Neural crest cell (in vitro differentiated cells): ENCODE measurements at regions not wholly inside any gene's neighbourhood (a gene's known extent, or its start where the extent isn't known, plus 50 kb on each side); places are given as distances from the start of the nearest gene placed in this dataset.
"Not testable (repeated sequence)": the region's sequence is repeated elsewhere in the genome, so short reads cannot be mapped to it uniquely, and the experiment has no call there.

ENCODE experiments used
- DNase-seq: peaks from one replicate; pipeline ENCODE4 v3.0.0; 2021; ENCODE audit warnings: low read depth, mixed read lengths, low spot score
- H3K27ac Mint-ChIP-seq: one replicate; pipeline ENCODE4 v1.8.0; 2021; ENCODE audit warnings: mild to moderate bottlenecking, mixed read lengths; ENCODE audit not compliant: unreplicated experiment
- H3K27me3 Mint-ChIP-seq: 2 replicates; pipeline ENCODE4 v1.8.0; 2021; ENCODE audit warnings: low read depth, mild to moderate bottlenecking, mixed read lengths
- H3K36me3 Mint-ChIP-seq: 2 replicates; pipeline ENCODE4 v1.8.0; 2021; ENCODE audit warnings: low read depth, mild to moderate bottlenecking, mixed read lengths
- H3K4me1 Mint-ChIP-seq: 2 replicates; pipeline ENCODE4 v1.8.0; 2021; ENCODE audit warnings: mixed read lengths
- H3K4me3 Mint-ChIP-seq: one replicate; pipeline ENCODE4 v1.8.0; 2021; ENCODE audit warnings: mild to moderate bottlenecking, mixed read lengths
- H3K9me3 Mint-ChIP-seq: 2 replicates; pipeline ENCODE4 v1.8.0; 2021; ENCODE audit warnings: mixed read lengths
- CTCF ChIP-seq: fragments of 200-600 bp; sonication (generic); conservative IDR thresholded peaks from 2 replicates; pipeline ENCODE4 v1.5.0; 2021; ENCODE audit warnings: antibody characterized with exemption, mild to moderate bottlenecking

DNA sequence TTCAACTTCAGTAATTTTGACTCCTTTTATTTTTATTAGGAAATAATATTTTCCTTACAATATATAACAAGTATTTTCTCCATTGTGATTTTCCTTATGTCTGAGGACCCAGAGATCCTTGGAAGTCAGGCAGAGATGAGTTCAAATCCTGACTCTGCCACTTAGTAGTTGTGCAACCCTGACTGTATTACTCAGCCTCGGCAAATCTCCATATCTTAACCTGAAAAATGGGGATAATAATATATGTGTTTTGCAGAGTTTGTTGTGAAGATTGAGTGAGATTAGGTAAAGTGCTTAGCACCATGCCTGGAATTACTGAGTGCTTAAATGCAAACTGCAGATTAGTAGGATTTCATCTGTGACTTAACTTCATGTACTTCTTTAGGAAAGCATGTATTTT, 120.5 kb upstream of the KLF14 start:
- H3K27ac Mint-ChIP-seq: no peak overlapping the region
- H3K27me3 Mint-ChIP-seq: peaks cover 33% of the 10 kb centered on the region
- TF ChIP-seq CTCF: no peak
- H3K9me3 Mint-ChIP-seq: peaks cover 13% of the 10 kb centered on the region
- peaks cover 8% of the 10 kb centered on the region for H3K36me3 Mint-ChIP-seq
- no peaks in the 10 kb centered on the region for H3K4me1 Mint-ChIP-seq
- no peak overlapping the region for H3K4me3 Mint-ChIP-seq
- no peak for DNase-seq

- peaks cover 26% of the 10 kb centered on the region for H3K27me3 Mint-ChIP-seq
- peaks cover 11% of the 10 kb centered on the region for H3K36me3 Mint-ChIP-seq
- DNase-seq: no peak
- H3K27ac Mint-ChIP-seq: no peak overlapping the region
- no peaks in the 10 kb centered on the region for H3K4me1 Mint-ChIP-seq
- peaks cover 18% of the 10 kb centered on the region for H3K9me3 Mint-ChIP-seq
- TF ChIP-seq CTCF: no peak
- H3K4me3 Mint-ChIP-seq: no peak overlapping the region
Observed at GRCh38 chr7:130856866-130857265, 122.9 kb upstream of the KLF14 start.

DNA sequence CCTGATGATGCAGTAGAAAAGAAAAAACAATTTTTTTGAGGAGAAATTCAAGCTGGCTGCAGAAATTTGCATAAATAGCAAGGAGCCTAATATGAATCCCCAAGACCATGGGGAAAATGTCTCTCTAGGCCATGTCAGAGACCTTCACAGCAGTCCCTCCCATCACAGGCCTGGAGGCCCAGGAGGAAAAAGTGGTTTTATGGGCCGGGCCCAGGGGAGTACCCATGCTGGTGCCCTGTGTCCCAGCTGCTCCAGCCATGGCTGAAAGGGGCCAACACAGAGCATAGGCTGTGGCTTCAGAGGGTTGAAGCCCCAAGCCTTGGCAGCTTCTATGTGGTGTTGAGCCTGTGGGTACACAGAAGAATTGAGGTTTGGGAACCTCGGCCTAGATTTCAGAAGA, 126.8 kb upstream of the KLF14 start:
- not testable (repeated sequence) for DNase-seq, H3K4me3 Mint-ChIP-seq, H3K4me1 Mint-ChIP-seq, H3K27ac Mint-ChIP-seq, H3K27me3 Mint-ChIP-seq
- H3K36me3 Mint-ChIP-seq: peaks cover 13% of the 10 kb centered on the region
- H3K9me3 Mint-ChIP-seq: peaks cover 21% of the 10 kb centered on the region

- H3K27ac Mint-ChIP-seq: no peak overlapping the region
- peak; percentile 35 for DNase-seq
- H3K36me3 Mint-ChIP-seq: peaks cover 2% of the 10 kb centered on the region
- peaks cover 5% of the 10 kb centered on the region for H3K4me1 Mint-ChIP-seq
- peaks cover 2% of the 10 kb centered on the region for H3K9me3 Mint-ChIP-seq
- H3K27me3 Mint-ChIP-seq: peaks cover 13% of the 10 kb centered on the region
- TF ChIP-seq CTCF: no peak
- H3K4me3 Mint-ChIP-seq: no peak overlapping the region
Observed at GRCh38 chr7:130865408-130866236, 131.6 kb upstream of the KLF14 start.

- peaks cover 5% of the 10 kb centered on the region for H3K4me1 Mint-ChIP-seq
- peaks cover 13% of the 10 kb centered on the region for H3K27me3 Mint-ChIP-seq
- TF ChIP-seq CTCF: no peak
- H3K27ac Mint-ChIP-seq: no peak overlapping the region
- peaks cover 2% of the 10 kb centered on the region for H3K9me3 Mint-ChIP-seq
- peaks cover 2% of the 10 kb centered on the region for H3K36me3 Mint-ChIP-seq
- no peak overlapping the region for H3K4me3 Mint-ChIP-seq
- no peak for DNase-seq
Observed at GRCh38 chr7:130867039-130867438, 133.0 kb upstream of the KLF14 start.

DNA sequence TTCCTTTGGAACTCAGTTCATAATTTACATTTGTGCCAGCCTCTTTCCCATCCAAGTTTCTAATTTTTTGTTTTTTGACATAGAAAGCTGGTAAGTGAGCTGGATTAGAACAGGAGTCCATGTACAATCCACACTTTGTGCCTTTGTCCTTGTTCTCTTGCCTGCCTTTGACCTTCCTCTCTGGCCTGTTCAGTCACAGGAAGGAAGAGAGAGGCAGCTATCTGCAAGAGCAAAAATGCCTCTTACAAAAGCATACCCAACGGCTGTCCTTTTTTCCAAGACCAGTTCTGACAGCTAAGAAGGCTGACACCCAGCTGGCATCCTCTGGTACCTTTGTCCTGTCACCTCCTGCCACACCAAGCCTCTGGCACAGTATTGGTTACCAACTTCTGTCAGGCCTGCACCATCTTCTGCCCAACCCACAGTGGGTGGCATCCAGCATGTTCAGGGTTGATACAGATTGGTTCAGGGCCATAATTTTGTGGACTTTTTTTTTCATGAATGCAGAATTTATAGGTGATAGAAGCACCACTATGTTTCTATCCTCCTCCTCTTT, 133.7 kb upstream of the KLF14 start:
- peak overlapping the region; percentile 35 for H3K27ac Mint-ChIP-seq
- no peak overlapping the region for H3K4me3 Mint-ChIP-seq
- DNase-seq: no peak
- TF ChIP-seq CTCF: no peak
- H3K4me1 Mint-ChIP-seq: peaks cover 5% of the 10 kb centered on the region
- peaks cover 13% of the 10 kb centered on the region for H3K27me3 Mint-ChIP-seq
- H3K9me3 Mint-ChIP-seq: peaks cover 2% of the 10 kb centered on the region
- peaks cover 2% of the 10 kb centered on the region for H3K36me3 Mint-ChIP-seq
